ENCODE measurements at regions not wholly inside any gene's neighbourhood (a gene's known extent, or its start where the extent isn't known, plus 50 kb on each side); places are given as distances from the start of the nearest gene placed in this dataset.

DNA sequence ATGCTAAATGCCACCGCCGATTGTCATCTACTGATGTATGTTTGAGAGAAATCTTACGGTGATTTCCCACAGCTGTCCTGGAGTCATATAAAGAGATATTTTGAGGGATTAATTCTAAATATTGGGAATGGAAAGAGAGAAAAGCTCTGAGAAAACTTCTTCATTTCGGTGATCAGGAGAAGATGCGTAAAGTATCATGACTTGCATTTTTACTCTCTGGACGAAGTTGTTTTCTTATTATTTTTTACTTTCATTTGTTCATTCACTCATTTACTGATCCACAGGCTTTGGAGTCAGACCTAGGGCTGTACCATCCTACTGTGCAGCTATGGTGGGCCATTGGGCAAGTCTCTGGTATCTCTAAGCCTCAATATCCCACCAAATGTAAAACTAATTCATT is 58.4 kb upstream of the RUNX1 start:
- Histone ChIP-seq H3K36me3 (no peaks in the 10 kb centered on the region), H3K27ac (no peak overlapping the region), H3K27me3 (no peaks in the 10 kb centered on the region), H3K4me1 (peaks cover 0 to 13% of the 10 kb centered on the region in 2 donors), H3K4me3 (replicated peaks in 1 of 3) (no peak overlapping the region), H3K9me3 (no peaks in the 10 kb centered on the region)
- TF ChIP-seq POLR2A (IDR thresholded peaks at IDR 0.05) = no peak
- TF ChIP-seq, protein P1, sequence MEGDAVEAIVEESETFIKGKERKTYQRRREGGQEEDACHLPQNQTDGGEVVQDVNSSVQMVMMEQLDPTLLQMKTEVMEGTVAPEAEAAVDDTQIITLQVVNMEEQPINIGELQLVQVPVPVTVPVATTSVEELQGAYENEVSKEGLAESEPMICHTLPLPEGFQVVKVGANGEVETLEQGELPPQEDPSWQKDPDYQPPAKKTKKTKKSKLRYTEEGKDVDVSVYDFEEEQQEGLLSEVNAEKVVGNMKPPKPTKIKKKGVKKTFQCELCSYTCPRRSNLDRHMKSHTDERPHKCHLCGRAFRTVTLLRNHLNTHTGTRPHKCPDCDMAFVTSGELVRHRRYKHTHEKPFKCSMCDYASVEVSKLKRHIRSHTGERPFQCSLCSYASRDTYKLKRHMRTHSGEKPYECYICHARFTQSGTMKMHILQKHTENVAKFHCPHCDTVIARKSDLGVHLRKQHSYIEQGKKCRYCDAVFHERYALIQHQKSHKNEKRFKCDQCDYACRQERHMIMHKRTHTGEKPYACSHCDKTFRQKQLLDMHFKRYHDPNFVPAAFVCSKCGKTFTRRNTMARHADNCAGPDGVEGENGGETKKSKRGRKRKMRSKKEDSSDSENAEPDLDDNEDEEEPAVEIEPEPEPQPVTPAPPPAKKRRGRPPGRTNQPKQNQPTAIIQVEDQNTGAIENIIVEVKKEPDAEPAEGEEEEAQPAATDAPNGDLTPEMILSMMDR (IDR thresholded peaks at IDR 0.05) = no peak
- 80 to 88% methylated on average over 6 of the region's 6 CpGs for WGBS, 2 donors
- DNase-seq = no peak
- intact Hi-C loops (cut with DNase I) = no loop called here

DNA sequence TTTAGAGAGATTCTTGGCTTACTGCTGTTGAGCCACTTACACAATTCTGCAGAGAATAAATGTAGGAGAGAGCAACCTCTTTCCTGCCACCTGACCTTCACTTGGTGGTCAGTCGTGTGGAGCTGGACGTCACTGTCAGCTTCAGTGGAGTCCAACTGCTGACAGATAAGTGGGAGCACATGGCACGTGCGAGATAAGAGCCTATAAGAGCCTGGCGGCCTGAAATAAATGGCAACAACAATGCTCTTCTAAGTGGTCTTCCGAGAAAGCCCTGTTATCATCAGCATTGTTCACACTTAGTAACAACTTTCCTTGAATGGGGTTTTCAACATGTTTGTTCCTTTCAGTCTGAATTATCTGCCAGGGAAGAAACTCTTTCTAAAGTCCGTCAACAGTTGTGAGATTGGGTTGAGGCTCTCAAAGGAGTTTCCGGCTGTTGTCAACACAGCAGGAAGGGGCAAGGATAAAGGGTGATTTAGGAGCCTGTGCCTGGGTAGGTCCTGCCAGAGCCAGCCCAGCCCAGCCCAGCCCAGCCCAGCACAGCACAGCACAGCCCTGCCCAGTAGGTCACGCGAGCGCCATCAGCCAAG is 57.2 kb upstream of the RUNX1 start:
- H3K9me3 ChIP-seq = no peaks in the 10 kb centered on the region
- no peak overlapping the region for H3K27ac ChIP-seq
- WGBS, 2 donors = 30 to 48% methylated on average over 11 of the region's 11 CpGs
- peak; percentile 55 to 61 for DNase-seq
- H3K36me3 ChIP-seq = no peaks in the 10 kb centered on the region
- intact Hi-C loops (cut with DNase I) = no loop called here
- TF ChIP-seq POLR2A (IDR thresholded peaks at IDR 0.05) = no peak
- TF ChIP-seq, protein P1 (IDR thresholded peaks at IDR 0.05) = no peak
- no peak overlapping the region for H3K4me3 ChIP-seq (replicated peaks in 1 of 3)
- no peaks in the 10 kb centered on the region for H3K27me3 ChIP-seq
- H3K4me1 ChIP-seq = peaks cover 0 to 13% of the 10 kb centered on the region in 2 donors

DNA sequence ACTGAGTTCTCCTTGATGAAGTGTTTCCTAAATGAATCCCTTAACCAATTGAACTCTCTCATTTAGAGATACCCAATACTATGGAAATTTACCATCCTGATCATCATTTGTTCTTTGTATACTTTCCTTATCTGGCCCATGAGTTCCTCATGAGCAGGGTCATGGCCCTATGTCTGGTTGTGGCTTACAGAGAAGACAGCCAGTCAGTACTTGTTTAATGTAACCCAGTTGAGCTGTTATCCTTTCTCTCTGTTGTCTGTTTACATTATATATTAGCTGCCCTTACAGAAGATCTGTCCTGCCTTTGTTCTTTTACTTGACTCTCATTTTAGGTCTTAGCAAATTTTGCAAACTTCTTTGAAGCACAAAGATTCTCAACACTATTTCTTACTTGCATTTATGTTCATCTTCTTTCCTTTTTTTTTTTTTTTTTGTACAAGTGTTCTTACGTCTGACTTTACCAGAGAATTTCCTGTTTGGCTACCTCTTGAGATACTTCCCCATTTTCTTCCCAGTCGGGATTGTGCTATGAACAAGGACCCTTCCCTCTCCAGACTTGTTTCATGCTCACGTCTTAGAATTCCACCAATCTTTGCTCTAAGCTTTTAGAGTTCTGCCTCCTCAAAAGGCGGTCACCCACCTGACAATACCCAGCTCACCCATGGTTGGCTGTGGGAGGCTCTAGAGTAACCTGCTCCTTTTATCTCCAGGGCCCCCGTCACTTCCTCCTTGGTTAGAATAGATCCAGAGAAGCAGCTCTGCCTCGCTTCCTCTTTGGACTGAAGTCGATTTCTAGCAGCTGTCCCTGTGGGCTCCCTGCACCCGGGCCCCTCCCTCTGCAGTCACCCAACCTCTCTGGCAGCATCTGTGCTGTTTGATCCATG is 53.6 kb upstream of the RUNX1 start:
- H3K9me3 ChIP-seq = no peaks in the 10 kb centered on the region
- H3K27ac ChIP-seq = no peak overlapping the region
- no peaks in the 10 kb centered on the region for H3K36me3 ChIP-seq
- peaks cover 0 to 13% of the 10 kb centered on the region in 2 donors for H3K4me1 ChIP-seq
- 72 to 76% methylated on average over 8 of the region's 8 CpGs for WGBS, 2 donors
- intact Hi-C loops (cut with DNase I) = no loop called here
- H3K27me3 ChIP-seq = no peaks in the 10 kb centered on the region
- TF ChIP-seq, protein P1 (IDR thresholded peaks at IDR 0.05) = no peak
- no peak for TF ChIP-seq POLR2A (IDR thresholded peaks at IDR 0.05)
- peak in 1 of 2 donors; percentile 6 for DNase-seq
- no peak overlapping the region for H3K4me3 ChIP-seq (replicated peaks in 1 of 3)

DNA sequence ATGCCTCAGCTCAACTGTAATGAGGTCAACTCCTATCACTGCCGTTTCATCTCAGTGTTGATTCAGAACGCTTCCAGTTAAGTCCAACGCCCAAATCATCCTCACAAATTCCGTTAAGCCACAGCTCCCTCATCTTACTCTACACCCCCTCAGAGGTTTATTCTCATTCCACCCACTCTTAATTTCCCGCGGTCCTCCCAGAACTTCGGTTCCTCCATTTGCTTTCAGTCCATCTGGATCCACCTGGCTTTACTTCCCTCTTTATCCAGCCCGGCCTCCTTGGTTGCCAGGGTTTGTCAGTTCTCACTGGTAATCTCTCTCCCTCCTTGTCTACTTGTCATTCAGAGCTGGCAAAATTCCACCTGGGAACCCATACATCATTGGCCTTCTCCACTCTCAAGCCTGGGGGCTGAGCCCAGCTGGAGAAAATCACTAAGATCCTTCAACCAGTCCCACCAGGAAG is 51.3 kb upstream of the RUNX1 start:
- Histone ChIP-seq H3K4me3 (replicated peaks in 1 of 3) (no peak overlapping the region), H3K9me3 (no peaks in the 10 kb centered on the region), H3K27ac (no peak overlapping the region), H3K27me3 (no peaks in the 10 kb centered on the region), H3K4me1 (no peaks in the 10 kb centered on the region), H3K36me3 (no peaks in the 10 kb centered on the region)
- WGBS, 2 donors = 89 to 93% methylated on average over 8 of the region's 8 CpGs
- intact Hi-C loops (cut with DNase I) = no loop called here
- no peak for TF ChIP-seq POLR2A (IDR thresholded peaks at IDR 0.05)
- TF ChIP-seq, protein P1 (IDR thresholded peaks at IDR 0.05) = no peak
- DNase-seq = no peak

DNA sequence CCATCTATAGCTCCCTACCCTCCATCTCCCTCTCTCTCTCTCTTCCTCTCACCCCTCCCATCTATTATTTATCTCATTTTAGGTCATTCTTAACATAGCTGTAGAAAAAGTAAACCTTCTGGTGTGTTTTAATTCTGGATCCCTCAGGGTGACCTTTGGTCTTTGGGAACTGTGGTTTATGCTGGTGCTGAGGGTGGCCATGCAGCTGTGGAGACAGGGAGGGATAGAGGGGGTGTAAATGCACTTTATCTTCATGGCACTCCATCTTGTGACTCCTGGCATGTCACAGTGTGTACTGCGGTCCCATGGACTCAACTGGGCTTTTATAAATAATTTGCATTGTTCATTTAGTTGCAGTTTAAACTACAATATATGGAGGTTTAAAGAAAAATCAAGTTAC is 50.2 kb upstream of the RUNX1 start:
- DNase-seq = no peak
- Histone ChIP-seq H3K27ac (no peak overlapping the region), H3K4me3 (replicated peaks in 1 of 3) (no peak overlapping the region), H3K9me3 (no peaks in the 10 kb centered on the region), H3K4me1 (no peaks in the 10 kb centered on the region), H3K27me3 (no peaks in the 10 kb centered on the region), H3K36me3 (no peaks in the 10 kb centered on the region)
- intact Hi-C loops (cut with DNase I) = no loop called here
- 89 to 97% methylated on average over 1 of the region's 1 CpG for WGBS, 2 donors
- TF ChIP-seq, protein P1 (IDR thresholded peaks at IDR 0.05) = no peak
- no peak for TF ChIP-seq POLR2A (IDR thresholded peaks at IDR 0.05)

All from thyroid gland (tissue), 4 donors.